ENCODE measurements at regions not wholly inside any gene's neighbourhood (a gene's known extent, or its start where the extent isn't known, plus 50 kb on each side); places are given as distances from the start of the nearest gene placed in this dataset.
"Not testable (repeated sequence)": the region's sequence is repeated elsewhere in the genome, so short reads cannot be mapped to it uniquely, and the experiment has no call there.

DNA sequence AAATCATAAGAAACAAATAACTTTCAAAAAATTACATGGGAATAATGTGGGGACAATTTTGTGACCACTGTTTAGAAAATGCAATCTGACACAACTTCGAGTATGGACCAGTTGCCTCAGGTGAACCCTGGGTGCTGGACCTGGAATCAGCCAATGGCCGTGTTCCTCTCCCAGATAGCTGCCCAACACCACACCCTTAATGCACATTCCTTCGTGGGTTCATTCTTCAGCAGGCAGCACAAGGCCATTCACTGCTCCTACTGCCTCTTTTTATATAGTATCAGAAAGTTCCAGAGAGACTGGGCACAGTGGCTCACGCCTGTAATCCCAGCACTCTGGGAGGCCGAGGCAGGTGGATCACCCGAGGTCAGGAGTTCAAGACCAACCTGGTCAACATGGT, 89.1 kb upstream of the PARD3 start:
- in situ Hi-C loops (cut with HindIII; ENCODE audit: low sequenced_read_pairs), result no loop called here
- TF ChIP-seq, protein P1, sequence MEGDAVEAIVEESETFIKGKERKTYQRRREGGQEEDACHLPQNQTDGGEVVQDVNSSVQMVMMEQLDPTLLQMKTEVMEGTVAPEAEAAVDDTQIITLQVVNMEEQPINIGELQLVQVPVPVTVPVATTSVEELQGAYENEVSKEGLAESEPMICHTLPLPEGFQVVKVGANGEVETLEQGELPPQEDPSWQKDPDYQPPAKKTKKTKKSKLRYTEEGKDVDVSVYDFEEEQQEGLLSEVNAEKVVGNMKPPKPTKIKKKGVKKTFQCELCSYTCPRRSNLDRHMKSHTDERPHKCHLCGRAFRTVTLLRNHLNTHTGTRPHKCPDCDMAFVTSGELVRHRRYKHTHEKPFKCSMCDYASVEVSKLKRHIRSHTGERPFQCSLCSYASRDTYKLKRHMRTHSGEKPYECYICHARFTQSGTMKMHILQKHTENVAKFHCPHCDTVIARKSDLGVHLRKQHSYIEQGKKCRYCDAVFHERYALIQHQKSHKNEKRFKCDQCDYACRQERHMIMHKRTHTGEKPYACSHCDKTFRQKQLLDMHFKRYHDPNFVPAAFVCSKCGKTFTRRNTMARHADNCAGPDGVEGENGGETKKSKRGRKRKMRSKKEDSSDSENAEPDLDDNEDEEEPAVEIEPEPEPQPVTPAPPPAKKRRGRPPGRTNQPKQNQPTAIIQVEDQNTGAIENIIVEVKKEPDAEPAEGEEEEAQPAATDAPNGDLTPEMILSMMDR (IDR thresholded peaks at IDR 0.05; ENCODE audit: low read depth, low read length), result no peak
- DNase-seq (ENCODE audit: low read depth, low spot score), result no peak
- H3K4me3 ChIP-seq (ENCODE audit: low read depth, low read length), result no peak overlapping the region

DNA sequence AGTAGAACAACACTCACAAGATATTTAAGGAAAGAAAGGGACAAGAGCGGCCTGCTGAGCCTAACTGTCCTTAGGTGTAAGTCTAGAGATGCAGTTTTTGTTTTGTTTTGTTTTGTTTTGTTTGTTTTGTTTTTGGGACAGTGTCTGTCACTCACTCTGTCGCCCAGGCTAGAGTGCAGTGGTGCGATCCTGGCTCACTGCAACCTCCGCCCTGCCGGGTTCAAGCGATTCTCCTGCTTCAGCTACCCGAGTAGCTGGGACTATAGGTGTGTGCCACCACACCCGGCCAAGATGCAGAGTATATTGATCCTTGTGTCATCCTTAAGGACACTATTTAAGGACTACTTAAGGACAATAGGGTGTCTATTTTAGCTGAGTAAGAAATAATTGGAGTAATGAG, 84.1 kb upstream of the PARD3 start:
- TF ChIP-seq, protein P1 (IDR thresholded peaks at IDR 0.05; ENCODE audit: low read depth, low read length), result no peak
- DNase-seq (ENCODE audit: low read depth, low spot score), result no peak
- in situ Hi-C loops (cut with HindIII; ENCODE audit: low sequenced_read_pairs), result no loop called here
- H3K4me3 ChIP-seq (ENCODE audit: low read depth, low read length), result no peak overlapping the region

DNA sequence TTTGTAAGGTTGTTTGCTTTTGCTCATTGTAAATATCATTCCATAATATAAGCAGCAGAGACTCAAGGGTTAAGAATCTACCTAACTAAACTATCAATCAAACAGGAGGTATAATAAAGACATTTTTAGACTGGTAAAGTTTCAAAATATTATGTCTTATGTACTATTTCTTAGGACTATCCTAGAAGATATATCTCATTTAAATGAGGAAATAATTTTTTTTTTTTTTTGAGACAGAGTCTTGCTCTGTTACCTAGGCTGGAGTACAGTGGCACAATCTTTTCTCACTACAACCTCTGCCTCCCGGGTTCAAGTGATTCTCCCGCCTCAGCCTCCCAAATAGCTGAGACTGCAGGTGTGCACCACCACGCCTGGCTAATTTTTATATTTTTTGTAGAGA, 80.9 kb upstream of the PARD3 start:
- H3K4me3 ChIP-seq (ENCODE audit: low read depth, low read length), result no peak overlapping the region
- in situ Hi-C loops (cut with HindIII; ENCODE audit: low sequenced_read_pairs), result no loop called here
- TF ChIP-seq, protein P1 (IDR thresholded peaks at IDR 0.05; ENCODE audit: low read depth, low read length), result no peak

DNA sequence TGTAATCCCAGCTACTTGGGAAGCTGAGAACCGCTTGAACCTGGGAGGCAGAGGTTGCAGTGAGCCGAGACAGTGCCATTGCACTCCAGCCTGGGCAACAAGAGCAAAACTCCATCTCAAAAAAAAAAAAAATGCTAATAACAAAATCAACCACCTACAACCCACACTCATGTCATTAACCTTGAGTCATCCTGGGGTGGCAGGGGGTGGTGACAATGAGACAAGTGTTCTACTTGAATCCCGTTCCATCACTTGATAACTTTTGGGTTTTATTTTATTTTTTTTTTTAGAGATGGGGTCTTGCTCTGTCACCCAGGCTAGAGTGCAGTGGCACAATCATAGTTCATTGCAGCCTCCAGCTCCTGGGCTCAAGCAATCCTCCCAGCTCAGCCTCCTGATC, 80.0 kb upstream of the PARD3 start:
- H3K4me3 ChIP-seq (ENCODE audit: low read depth, low read length); in situ Hi-C loops (cut with HindIII; ENCODE audit: low sequenced_read_pairs); DNase-seq (ENCODE audit: low read depth, low spot score): not testable (repeated sequence)

More for the DNA sequence above, 80.9 kb upstream of the PARD3 start:
- no peak for DNase-seq (ENCODE audit: low read depth, low spot score)

DNA sequence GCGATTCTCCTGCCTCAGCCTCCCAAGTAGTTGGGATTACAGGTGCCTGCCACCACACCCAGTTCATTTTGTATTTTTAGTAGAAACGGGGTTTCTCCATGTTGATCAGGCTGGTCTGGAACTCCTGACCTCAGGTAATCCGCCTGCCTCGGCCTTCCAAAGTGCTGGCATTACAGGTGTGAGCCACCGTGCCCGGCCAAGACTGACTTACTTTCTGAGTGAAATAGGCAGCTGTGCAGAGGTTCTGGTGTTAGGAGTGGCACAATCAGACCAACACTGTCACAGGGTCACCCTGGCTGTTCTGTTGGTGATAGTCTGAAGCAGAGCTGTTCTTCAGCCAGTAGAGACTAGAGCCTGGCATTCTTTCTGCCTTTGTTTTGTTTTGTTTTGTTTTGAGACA, 77.4 kb upstream of the PARD3 start:
- H3K4me3 ChIP-seq (ENCODE audit: low read depth, low read length); in situ Hi-C loops (cut with HindIII; ENCODE audit: low sequenced_read_pairs); DNase-seq (ENCODE audit: low read depth, low spot score): not testable (repeated sequence)

DNA sequence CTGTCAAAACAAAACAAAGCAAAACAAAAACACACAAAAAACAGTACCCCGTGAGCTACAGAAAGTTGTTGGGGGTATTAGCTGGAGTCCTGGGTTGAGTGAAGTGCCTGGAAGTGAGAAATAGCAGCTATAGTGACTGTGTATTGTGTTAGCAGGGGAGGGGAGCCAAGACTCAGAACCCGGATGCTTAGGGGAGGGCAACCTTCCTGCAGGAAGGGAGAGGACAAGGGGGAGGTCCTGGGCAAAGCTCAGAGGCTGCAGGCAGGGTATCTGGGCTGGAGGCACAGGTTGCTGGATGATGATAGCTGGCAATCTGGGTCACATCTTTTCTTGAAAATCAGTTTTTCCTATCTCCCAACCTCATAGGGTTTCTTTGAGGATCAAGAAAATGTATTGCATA, 75.8 kb upstream of the PARD3 start:
- DNase-seq (ENCODE audit: low read depth, low spot score), result no peak
- in situ Hi-C loops (cut with HindIII; ENCODE audit: low sequenced_read_pairs), result no loop called here
- H3K4me3 ChIP-seq (ENCODE audit: low read depth, low read length), result no peak overlapping the region
- TF ChIP-seq, protein P1 (IDR thresholded peaks at IDR 0.05; ENCODE audit: low read depth, low read length), result no peak

DNA sequence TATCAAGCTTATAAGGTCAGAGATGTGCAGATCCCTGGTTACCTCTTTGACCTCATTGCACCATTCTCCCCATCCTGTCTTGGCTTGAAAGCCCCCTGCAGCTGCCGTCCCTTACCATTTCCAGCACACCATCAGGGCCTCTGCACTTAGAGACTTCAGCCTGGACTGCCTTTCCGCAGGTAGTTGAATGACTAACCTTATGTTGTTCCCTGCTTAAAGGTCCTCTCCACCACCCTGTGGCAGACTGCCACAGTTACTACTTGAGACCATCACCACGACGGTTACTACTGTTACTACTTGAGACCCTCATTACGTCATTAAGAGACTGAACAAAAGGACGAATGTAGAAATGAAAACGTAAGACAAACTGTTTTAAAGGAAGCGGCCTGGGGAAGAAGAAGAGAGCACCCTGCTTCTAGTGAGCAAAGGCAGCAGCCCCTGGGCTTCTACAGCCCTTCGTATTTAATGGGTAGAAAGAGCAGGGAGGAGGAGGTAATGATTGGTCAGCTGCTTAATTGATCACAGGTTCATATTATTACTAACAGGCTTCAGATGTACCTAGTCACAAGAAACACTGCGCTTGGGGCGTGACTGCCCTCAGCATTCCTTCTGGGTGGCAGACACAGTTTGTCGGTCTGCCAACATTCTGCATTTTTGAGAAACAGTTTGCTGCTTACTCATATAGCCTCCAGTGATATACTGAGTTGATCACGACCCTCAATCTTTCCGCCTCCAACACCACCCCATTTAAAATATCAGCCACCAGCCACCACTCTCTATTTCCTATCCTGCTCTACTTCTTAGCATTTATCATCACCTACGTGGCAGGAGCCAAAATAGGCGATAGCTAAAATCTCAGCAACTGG, 74.1 kb upstream of the PARD3 start:
- H3K4me3 ChIP-seq (ENCODE audit: low read depth, low read length), result no peak overlapping the region
- in situ Hi-C loops (cut with HindIII; ENCODE audit: low sequenced_read_pairs), result no loop called here
- DNase-seq (ENCODE audit: low read depth, low spot score), result no peak
- TF ChIP-seq, protein P1 (IDR thresholded peaks at IDR 0.05; ENCODE audit: low read depth, low read length), result no peak

Data from astrocyte of the spinal cord (primary cell).